ENCODE measurements at regions not wholly inside any gene's neighbourhood (a gene's known extent, or its start where the extent isn't known, plus 50 kb on each side); places are given as distances from the start of the nearest gene placed in this dataset.
A peak's percentile ranks its signal among the peaks of the same experiment; 100 is the strongest.

- DNase-seq = peak; percentile 25
These were observed 99.9 kb upstream of the FGF3 start for GRCh38 chr11:69918938-69919650.

DNA sequence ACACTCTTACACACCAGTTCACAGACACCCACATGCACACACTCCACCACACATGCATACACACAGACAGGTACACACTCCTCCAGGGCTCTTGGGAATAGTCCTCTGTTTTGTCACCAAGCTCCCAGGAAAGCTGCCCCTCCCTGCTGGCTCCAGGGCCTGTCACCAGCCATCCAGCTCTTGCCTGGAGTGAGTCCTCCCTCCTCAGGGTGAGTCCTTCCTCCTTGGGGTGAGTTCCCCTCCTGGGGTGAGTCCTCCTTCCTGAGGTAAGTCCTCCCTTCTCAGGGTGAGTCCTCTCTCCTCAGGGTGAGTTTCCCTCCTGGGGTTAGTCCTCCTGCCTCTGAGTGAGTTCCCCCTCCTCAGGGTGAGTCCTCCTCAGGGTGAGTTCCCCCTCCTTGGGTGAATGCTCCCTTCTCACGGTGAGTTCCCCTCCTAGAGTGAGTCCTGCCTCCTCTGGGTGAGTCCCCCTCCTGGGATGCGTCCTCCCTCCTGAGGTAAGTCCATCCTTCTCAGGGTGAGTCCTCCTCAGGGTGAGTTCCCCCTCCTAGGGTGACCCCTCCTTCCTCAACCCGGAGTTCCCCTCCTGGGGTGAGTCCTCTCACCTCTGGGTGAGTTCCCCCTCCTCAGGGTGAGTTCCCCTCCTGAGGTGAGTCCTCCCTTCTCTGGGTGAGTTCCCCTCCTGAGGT lies 100.6 kb upstream of the FGF3 start:
- DNase-seq = no peak

- no peak for DNase-seq
These were observed 101.3 kb upstream of the FGF3 start for GRCh38 chr11:69920345-69921127.

DNA sequence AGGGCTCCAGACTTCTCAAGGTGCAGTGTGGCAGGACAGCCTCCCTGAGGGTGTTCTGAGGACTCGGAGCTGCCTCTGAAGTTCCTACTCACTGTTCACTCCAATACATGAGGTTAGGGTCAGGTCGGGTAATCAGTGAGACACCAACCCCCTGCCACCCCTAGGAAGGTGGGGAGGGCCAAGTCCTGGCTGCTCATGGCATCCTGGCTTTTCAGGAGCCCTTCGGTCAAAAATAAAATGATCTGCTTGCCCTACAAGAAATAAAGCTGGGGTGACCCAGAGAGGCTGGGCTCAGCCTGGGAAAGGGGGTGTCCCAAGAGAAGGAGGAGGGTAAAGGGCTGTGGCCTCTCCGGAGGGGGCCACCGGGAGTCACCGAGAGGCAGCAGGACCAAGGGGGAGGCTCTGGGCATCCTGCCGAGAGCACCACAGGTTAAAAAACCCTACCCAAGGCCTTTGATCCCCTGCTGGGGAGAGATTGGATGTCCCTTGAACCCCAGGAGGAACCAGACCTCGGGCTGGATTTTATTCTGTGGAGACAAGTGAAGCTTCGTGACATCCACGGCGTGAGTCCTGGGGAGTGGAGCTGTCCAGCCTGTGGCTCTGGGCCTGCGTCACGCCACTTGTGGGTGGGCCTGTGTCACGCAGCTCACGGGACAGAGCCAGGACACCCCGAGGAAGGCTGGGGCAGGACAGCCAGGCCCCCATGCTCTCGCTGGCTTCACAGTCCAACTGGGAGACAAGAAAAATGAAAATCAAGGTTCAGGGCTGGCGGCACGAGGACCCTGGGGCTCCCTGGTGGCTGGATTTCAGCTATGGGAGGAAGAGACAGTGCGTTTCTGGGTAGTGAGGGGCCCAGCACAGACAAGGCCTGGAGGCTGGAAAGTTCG lies 102.2 kb upstream of the FGF3 start:
- no peak for DNase-seq

- DNase-seq = no peak
These were observed 102.9 kb upstream of the FGF3 start for GRCh38 chr11:69922015-69922595.

DNA sequence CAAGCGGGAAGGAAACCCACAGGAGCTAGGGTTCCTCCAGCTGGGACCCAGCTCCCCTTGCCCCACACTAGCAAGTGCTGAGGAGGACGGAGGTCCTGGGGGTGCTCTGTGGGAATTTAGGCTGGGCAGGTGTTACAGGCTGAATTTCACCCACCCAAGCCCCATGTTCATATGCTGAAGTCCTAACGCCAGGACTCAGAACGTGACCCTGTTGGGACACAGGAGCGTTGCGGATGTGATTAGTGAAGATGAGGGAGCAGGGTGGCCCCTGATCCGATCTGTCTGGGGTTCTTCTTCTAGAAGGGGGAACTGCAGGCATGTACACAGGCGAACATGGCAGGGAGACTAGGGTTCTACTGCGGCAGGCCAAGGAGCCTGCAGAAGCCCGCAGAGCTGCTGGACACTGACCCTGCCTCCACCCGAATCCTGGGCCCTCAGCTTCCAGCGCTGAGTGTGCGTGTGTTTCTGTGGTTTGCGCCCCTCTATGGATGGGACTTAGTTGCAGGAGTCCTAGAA lies 103.4 kb upstream of the FGF3 start:
- DNase-seq = no peak

GRCh38 chr11:69923196-69923595 lies 104.0 kb upstream of the FGF3 start:
- no peak for DNase-seq

GRCh38 chr11:69923641-69924307 lies 104.6 kb upstream of the FGF3 start:
- DNase-seq = no peak

DNA sequence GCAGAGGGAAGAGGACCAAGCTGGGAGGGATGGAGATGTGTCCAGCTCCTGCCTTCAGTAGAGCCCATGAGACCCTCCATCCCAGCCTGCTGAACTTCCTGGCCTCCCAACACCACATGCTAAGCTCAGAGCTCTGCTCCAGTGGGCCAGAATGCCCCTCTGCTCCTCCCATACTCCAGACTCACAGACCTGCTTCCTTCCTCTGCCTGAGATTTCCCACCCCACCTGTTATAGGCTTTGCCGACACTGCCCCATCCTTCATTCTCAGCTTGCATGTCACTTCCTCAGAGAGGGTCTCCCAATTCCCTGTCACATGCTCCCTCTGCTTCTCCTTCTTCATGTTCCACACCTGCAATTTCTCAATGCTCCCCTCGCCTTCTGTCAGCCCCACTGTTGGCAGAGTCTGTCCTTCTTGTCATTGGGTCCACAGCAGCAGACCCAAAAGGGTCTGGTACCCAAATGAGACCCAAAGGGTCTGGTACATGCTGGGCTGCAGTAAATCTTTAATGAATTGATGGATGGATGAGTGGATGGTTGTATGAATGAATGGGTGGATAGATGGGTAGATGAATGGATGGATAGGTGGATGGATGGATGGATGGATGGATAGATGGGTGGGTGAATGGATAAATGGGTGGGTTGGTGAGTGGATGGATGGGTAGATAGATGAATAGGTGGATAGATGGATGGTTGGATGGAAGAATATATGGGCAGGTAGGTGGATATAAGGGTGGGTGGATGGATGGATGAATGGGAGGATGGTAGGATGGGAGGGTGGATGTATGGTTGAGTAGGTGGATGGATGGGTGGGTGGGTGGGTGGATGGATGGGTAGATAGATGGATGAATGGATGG lies 105.3 kb upstream of the FGF3 start:
- no peak for DNase-seq

- DNase-seq = no peak
These were observed 106.4 kb upstream of the FGF3 start for GRCh38 chr11:69925366-69926196.

GRCh38 chr11:69926376-69927050 lies 107.3 kb upstream of the FGF3 start:
- no peak for DNase-seq

DNA sequence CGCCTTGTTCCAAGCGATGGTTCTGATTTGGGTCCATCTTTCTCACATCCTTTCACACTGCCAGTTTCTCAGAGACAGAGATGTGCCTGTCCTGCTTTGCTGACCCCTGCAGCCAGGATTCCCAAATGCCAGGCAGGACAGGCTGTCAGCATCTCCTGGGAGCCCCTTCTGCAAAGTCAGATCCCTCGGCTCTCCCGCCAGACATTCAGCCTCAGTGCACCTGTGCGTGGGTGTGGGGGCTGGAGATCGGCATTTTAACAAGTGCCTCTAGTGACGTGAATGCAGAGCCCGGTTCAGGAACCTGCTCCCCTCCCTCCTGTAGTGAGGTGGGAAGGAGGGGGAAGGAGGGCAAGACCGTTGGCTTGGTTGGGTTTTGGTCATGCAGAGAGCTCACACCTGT lies 108.9 kb upstream of the FGF3 start:
- no peak for DNase-seq

- no peak for DNase-seq
These were observed 109.8 kb upstream of the FGF3 start for GRCh38 chr11:69928975-69929374.

GRCh38 chr11:69930081-69931059 lies 111.2 kb upstream of the FGF3 start:
- no peak for DNase-seq

DNA sequence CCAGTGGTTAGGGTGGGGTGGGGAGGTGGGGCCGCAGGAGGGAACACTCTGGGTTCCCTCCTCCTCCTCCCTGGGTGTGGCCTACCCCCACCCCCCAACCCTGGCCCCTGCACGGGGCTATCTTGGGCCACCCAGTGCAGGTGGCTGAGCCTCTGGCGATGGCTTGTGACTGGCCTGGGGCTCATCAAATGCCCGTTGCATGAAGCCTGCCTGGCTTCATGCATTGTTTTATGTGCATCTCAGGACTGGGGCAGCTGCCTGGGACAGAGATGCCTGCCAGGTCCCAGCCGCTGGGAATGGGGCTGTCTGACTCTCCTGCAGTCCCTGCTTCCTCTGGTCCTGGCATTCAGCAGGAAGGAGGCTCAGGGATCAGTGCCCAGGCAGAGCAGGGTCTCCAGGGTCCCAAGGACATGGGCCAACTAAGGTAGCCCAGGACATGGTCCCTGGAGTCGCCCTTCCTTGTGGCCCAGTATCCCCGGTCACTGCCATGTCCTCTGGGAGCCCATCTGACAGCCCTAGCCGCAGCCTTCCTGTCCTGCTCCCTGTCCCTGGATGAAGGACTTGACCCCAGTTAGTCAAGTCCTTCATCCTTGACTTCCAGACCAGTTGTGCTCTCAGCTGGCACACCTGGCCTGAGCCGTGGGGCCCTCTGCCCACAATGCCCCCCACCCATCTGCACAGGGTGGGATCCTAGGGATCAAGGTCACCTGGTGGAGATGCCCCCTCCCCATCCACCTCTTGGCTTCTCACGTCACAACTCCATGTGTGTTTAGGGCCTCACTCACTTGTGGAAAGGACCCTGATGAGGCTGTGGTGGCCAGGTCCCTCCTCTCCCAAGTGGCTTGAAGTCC lies 112.1 kb upstream of the FGF3 start:
- no peak for DNase-seq

DNA sequence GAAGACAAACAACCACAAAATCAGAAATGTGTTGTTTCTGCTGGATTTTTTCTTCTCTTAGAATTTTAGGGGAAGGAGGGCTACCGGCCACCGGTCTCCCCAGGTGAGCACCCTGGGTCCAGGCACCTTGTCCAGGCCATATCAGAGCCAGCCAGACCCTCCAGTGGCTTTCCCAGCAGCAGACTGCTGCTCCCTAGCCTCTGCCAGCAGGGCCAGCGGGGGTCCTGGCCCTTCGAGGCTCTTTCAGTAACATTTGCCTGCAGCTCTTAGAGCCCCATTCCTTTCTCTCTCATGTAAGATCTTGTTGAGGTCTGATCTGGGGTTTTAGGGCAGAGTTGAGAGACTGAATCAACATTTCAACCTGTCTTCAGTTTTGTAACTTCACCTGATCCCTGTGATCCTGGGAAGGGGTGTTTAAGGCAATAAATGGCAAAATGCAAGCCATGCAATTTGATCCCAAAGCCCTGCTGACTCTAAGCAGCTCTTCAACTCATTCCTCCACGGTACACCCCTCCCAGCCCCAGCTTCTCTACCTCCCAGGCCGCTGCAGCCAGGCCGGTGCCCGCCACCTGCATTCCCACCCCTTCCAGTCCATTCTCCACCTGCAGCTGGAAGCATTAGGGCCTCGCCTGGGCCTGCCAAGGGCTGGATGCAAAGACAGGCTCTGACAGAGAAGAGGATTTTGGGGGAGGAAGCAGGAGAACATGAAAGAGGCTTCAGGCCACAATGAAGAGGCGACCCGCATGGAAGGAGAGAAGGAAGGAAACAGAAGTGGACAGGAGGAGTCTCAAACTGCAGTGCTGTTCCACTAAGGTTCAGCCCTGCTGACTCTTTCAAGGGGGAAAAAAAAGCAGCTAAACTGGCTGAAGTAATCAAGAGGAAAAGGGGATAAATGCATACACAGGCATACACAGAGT lies 113.0 kb upstream of the FGF3 start:
- DNase-seq = no peak

Data from GOT3 (cell line).